Chondrocyte (in vitro differentiated cells): ENCODE measurements at regions not wholly inside any gene's neighbourhood (a gene's known extent, or its start where the extent isn't known, plus 50 kb on each side); places are given as distances from the start of the nearest gene placed in this dataset.

Experiments
- DNase-seq: peaks from one replicate; pipeline ENCODE4 v3.0.0; 2021; ENCODE audit warnings: mixed read lengths, low spot score
- H3K27ac Mint-ChIP-seq: one replicate; pipeline ENCODE4 v1.8.0; 2021; ENCODE audit warnings: mild to moderate bottlenecking, moderate library complexity, mixed read lengths; ENCODE audit not compliant: unreplicated experiment
- H3K27me3 Mint-ChIP-seq: 2 replicates; pipeline ENCODE4 v1.8.0; 2021; ENCODE audit warnings: low read depth, mixed read lengths
- H3K36me3 Mint-ChIP-seq: 2 replicates; pipeline ENCODE4 v1.8.0; 2021; ENCODE audit warnings: low read depth, mixed read lengths
- H3K4me1 Mint-ChIP-seq: 2 replicates; pipeline ENCODE4 v1.8.0; 2021; ENCODE audit warnings: low read depth, mild to moderate bottlenecking, mixed read lengths
- H3K4me3 Mint-ChIP-seq: one replicate; pipeline ENCODE4 v1.8.0; 2021; ENCODE audit warnings: mild to moderate bottlenecking, moderate library complexity, mixed read lengths; ENCODE audit not compliant: unreplicated experiment
- H3K9me3 Mint-ChIP-seq: 2 replicates; pipeline ENCODE4 v1.8.0; 2021; ENCODE audit warnings: low read depth, mixed read lengths
- CTCF ChIP-seq: fragments of 200-600 bp; sonication (generic); IDR thresholded peaks from 2 replicates; pipeline ENCODE4 v1.5.0; 2021; ENCODE audit warnings: antibody characterized with exemption, mild to moderate bottlenecking, moderate library complexity

- Mint-ChIP-seq H3K27me3 (peaks cover 3% of the 10 kb centered on the region), H3K9me3 (no peaks in the 10 kb centered on the region), H3K27ac (no peak overlapping the region), H3K4me1 (no peaks in the 10 kb centered on the region), H3K36me3 (peaks cover 1% of the 10 kb centered on the region), H3K4me3 (no peak overlapping the region)
- no peak for TF ChIP-seq CTCF
- no peak for DNase-seq
Observed at GRCh38 chr11:110808248-110808647, 96.0 kb upstream of the ARHGAP20 start.

GRCh38 chr11:110807801-110808200 lies 95.6 kb upstream of the ARHGAP20 start:
- no peak for DNase-seq
- Mint-ChIP-seq H3K27me3 (peaks cover 3% of the 10 kb centered on the region), H3K4me1 (no peaks in the 10 kb centered on the region), H3K9me3 (no peaks in the 10 kb centered on the region), H3K27ac (no peak overlapping the region), H3K36me3 (peaks cover 1% of the 10 kb centered on the region), H3K4me3 (no peak overlapping the region)
- no peak for TF ChIP-seq CTCF

GRCh38 chr11:110805756-110806155 lies 93.5 kb upstream of the ARHGAP20 start:
- H3K4me1 Mint-ChIP-seq: no peaks in the 10 kb centered on the region
- TF ChIP-seq CTCF: no peak
- peaks cover 1% of the 10 kb centered on the region for H3K36me3 Mint-ChIP-seq
- H3K27ac Mint-ChIP-seq: no peak overlapping the region
- H3K27me3 Mint-ChIP-seq: peaks cover 3% of the 10 kb centered on the region
- no peaks in the 10 kb centered on the region for H3K9me3 Mint-ChIP-seq
- no peak for DNase-seq
- no peak overlapping the region for H3K4me3 Mint-ChIP-seq

GRCh38 chr11:110802162-110802561 lies 89.9 kb upstream of the ARHGAP20 start:
- Mint-ChIP-seq H3K36me3 (no peaks in the 10 kb centered on the region), H3K4me1 (no peaks in the 10 kb centered on the region), H3K27me3 (peaks cover 3% of the 10 kb centered on the region), H3K9me3 (no peaks in the 10 kb centered on the region), H3K27ac (no peak overlapping the region), H3K4me3 (no peak overlapping the region)
- no peak for TF ChIP-seq CTCF
- no peak for DNase-seq

- Mint-ChIP-seq H3K27me3 (peaks cover 3% of the 10 kb centered on the region), H3K9me3 (no peaks in the 10 kb centered on the region), H3K27ac (no peak overlapping the region), H3K36me3 (no peaks in the 10 kb centered on the region), H3K4me1 (no peaks in the 10 kb centered on the region), H3K4me3 (no peak overlapping the region)
- no peak for DNase-seq
- TF ChIP-seq CTCF: no peak
Observed at GRCh38 chr11:110801328-110801727, 89.1 kb upstream of the ARHGAP20 start.
